H1 (cell line): ENCODE measurements at regions not wholly inside any gene's neighbourhood (a gene's known extent, or its start where the extent isn't known, plus 50 kb on each side); places are given as distances from the start of the nearest gene placed in this dataset.

Experiments
- CTCF ChIA-PET: fragments of 300-600 bp; sonication (Branson Sonifier 250); formaldehyde crosslinking; loops from one replicate; lab custom pipeline; 2021; ENCODE audit not compliant: partially characterized antibody; lab: Charles Lee
- POLR2A ChIA-PET: fragments of 300-600 bp; sonication (Branson Sonifier 250); formaldehyde crosslinking; loops from one replicate; lab custom pipeline; 2021; ENCODE audit warnings: inconsistent platforms; ENCODE audit not compliant: partially characterized antibody; lab: Charles Lee
- DNase-seq, 2 experiments: peaks; one replicate each; pipeline versions ENCODE4 v3.0.0 to v3.0.0-alpha.2; 2010 to 2022; ENCODE audit warnings: low spot score in 2 of 2, low read depth in 1 of 2, mixed read lengths in 1 of 2
- FAIRE-seq: peaks from 2 replicates; lab custom pipeline; 2011; peaks lifted over from hg19 to GRCh38; lab: Jason Lieb, UNC
- H2AFZ ChIP-seq: 2 replicates; pipeline ENCODE4 v1.8.1; 2012; ENCODE audit warnings: low read length, inconsistent platforms
- H2AK5ac ChIP-seq: 2 replicates; pipeline ENCODE4 v1.6.1; 2013; ENCODE audit warnings: low read depth, low read length
- H2BK120ac ChIP-seq: replicated peaks from 2 replicates; pipeline ENCODE3; 2013; ENCODE audit warnings: low read depth, low read length, inconsistent platforms
- H2BK12ac ChIP-seq: 2 replicates; pipeline ENCODE4 v1.6.1; 2013; ENCODE audit warnings: low read depth, low read length
- H2BK15ac ChIP-seq: 2 replicates; pipeline ENCODE4 v1.6.1; 2013; ENCODE audit warnings: low read length
- H2BK20ac ChIP-seq: 2 replicates; pipeline ENCODE4 v1.6.1; 2013; ENCODE audit warnings: low read length
- H2BK5ac ChIP-seq: 2 replicates; pipeline ENCODE4 v1.6.1; 2013; ENCODE audit warnings: low read depth, low read length
- H3K14ac ChIP-seq: 2 replicates; pipeline ENCODE4 v1.6.1; 2013; ENCODE audit warnings: inconsistent platforms; ENCODE audit not compliant: insufficient read length
- H3K18ac ChIP-seq: 2 replicates; pipeline ENCODE4 v1.6.1; 2013; ENCODE audit warnings: low read length; ENCODE audit errors: extremely low read depth
- H3K23ac ChIP-seq: 2 replicates; pipeline ENCODE4 v1.6.1; 2013; ENCODE audit warnings: inconsistent platforms; ENCODE audit not compliant: insufficient read length
- H3K23me2 ChIP-seq: 2 replicates; pipeline ENCODE4 v1.6.1; 2013; ENCODE audit warnings: low read depth, low read length
- H3K27ac ChIP-seq: 2 replicates; pipeline ENCODE4 v1.6.1; 2011; ENCODE audit warnings: low read depth, low read length, inconsistent platforms
- H3K27me3 ChIP-seq, 4 experiments: replicated peaks in 1 of 4; 1 replicate in 1 of 4; 2 replicates in 3 of 4; pipeline versions ENCODE4 v1.6.1 to v1.8.1; 2011 to 2013; ENCODE audit warnings: low read length in 3 of 4, mild to moderate bottlenecking in 3 of 4, inconsistent platforms in 2 of 4, mixed read lengths in 2 of 4, moderate library complexity in 1 of 4; ENCODE audit not compliant: control insufficient read depth in 3 of 4, insufficient read depth in 3 of 4; ENCODE audit errors: extremely low read depth in 1 of 4
- H3K36me3 ChIP-seq, 4 experiments: 2 replicates each; pipeline versions ENCODE4 v1.6.1 to v1.8.1; 2011 to 2013; ENCODE audit warnings: mild to moderate bottlenecking in 4 of 4, low read length in 3 of 4, moderate library complexity in 2 of 4, control low read depth in 1 of 4, inconsistent platforms in 1 of 4; ENCODE audit not compliant: insufficient read depth in 4 of 4, control insufficient read depth in 2 of 4
- H3K4ac ChIP-seq: replicated peaks from 2 replicates; pipeline ENCODE3; 2013; ENCODE audit warnings: low read length, low read depth, mixed read lengths, inconsistent platforms; ENCODE audit not compliant: insufficient read length
- H3K4me1 ChIP-seq, 4 experiments: replicated peaks in 1 of 4; 1 replicate in 1 of 4; 2 replicates in 3 of 4; pipeline versions ENCODE4 v1.6.1 to v1.8.1; 2011 to 2013; ENCODE audit warnings: low read length in 3 of 4, inconsistent platforms in 2 of 4, mixed read lengths in 1 of 4; ENCODE audit not compliant: insufficient read depth in 4 of 4, control insufficient read depth in 3 of 4
- H3K4me2 ChIP-seq, 2 experiments: 2 replicates each; pipeline versions ENCODE4 v1.6.1 to v1.8.1; 2011 to 2013; ENCODE audit warnings: low read depth in 2 of 2, low read length in 2 of 2, control low read depth in 1 of 2, inconsistent platforms in 1 of 2, mild to moderate bottlenecking in 1 of 2; ENCODE audit not compliant: insufficient read depth in 1 of 2
- H3K4me3 ChIP-seq, 4 experiments: fragments of 200-600, 300-600 bp in 1 of 4; sonication (generic), shearing (Covaris generic), sonication (Bioruptor Twin) in 1 of 4; 2 replicates each; pipeline versions ENCODE4 v1.5.1 to v1.8.1; 2011 to 2016; ENCODE audit warnings: low read length in 4 of 4, low read depth in 3 of 4, control low read depth in 2 of 4, inconsistent platforms in 2 of 4, mild to moderate bottlenecking in 2 of 4, mixed read lengths in 1 of 4, moderate library complexity in 1 of 4; ENCODE audit not compliant: insufficient read depth in 2 of 4; ENCODE audit errors: extremely low read depth in 1 of 4
- H3K56ac ChIP-seq: replicated peaks from 2 replicates; pipeline ENCODE3; 2013; ENCODE audit warnings: low read depth, mild to moderate bottlenecking, mixed read lengths, low read length, inconsistent platforms; ENCODE audit not compliant: insufficient read length
- H3K79me1 ChIP-seq: 2 replicates; pipeline ENCODE4 v1.6.1; 2013; ENCODE audit warnings: low read depth, low read length, control low read depth
- H3K79me2 ChIP-seq, 2 experiments: 2 replicates each; pipeline versions ENCODE4 v1.6.1 to v1.8.1; 2012 to 2013; ENCODE audit warnings: low read length in 2 of 2, mild to moderate bottlenecking in 2 of 2, inconsistent platforms in 1 of 2; ENCODE audit not compliant: insufficient read depth in 2 of 2, control insufficient read depth in 1 of 2
- H3K9ac ChIP-seq, 4 experiments: replicated peaks in 1 of 4; 1 replicate in 1 of 4; 2 replicates in 3 of 4; pipeline versions ENCODE4 v1.6.1 to v1.8.1; 2011 to 2013; ENCODE audit warnings: low read depth in 3 of 4, low read length in 3 of 4, control low read depth in 2 of 4, mild to moderate bottlenecking in 2 of 4, moderate library complexity in 2 of 4, inconsistent platforms in 1 of 4; ENCODE audit errors: extremely low read depth in 1 of 4
- H3K9me3 ChIP-seq, 2 experiments: 2 replicates each; pipeline versions ENCODE4 v1.6.1 to v1.8.1; 2012 to 2013; ENCODE audit warnings: mild to moderate bottlenecking in 2 of 2, moderate library complexity in 2 of 2, control low read depth in 1 of 2, inconsistent platforms in 1 of 2, low read depth in 1 of 2, low read length in 1 of 2, mixed read lengths in 1 of 2; ENCODE audit not compliant: insufficient read depth in 2 of 2
- H4K20me1 ChIP-seq, 2 experiments: replicated peaks in 1 of 2; 2 replicates each; pipeline versions ENCODE3 to v1.8.1; 2011 to 2013; ENCODE audit warnings: inconsistent platforms in 2 of 2, low read length in 2 of 2, mild to moderate bottlenecking in 1 of 2; ENCODE audit not compliant: insufficient read depth in 2 of 2, control insufficient read depth in 1 of 2
- H4K5ac ChIP-seq: 2 replicates; pipeline ENCODE4 v1.6.1; 2013; ENCODE audit warnings: low read length, low read depth, mixed read lengths, inconsistent platforms; ENCODE audit not compliant: insufficient read length
- H4K8ac ChIP-seq: 2 replicates; pipeline ENCODE4 v1.8.0; 2013; ENCODE audit warnings: mild to moderate bottlenecking, moderate library complexity, low read length, inconsistent platforms; ENCODE audit not compliant: insufficient read depth; ENCODE audit errors: extremely low read depth
- H4K91ac ChIP-seq: replicated peaks from 2 replicates; pipeline ENCODE3; 2013; ENCODE audit warnings: low read length, mixed read lengths, inconsistent platforms; ENCODE audit not compliant: insufficient read length
- CBX8 ChIP-seq: fragments of 300-800, 300-1000 bp; sonication (generic); IDR thresholded peaks from 2 replicates; pipeline ENCODE4 v1.7.1; 2016; ENCODE audit warnings: low read depth, low read length, borderline replicate concordance
- EP300 ChIP-seq, 2 experiments: IDR thresholded peaks; 1 replicate in 1 of 2; 2 replicates in 1 of 2; pipeline ENCODE4 v1.6.1; 2011 to 2012; ENCODE audit warnings: low read depth in 2 of 2, low read length in 2 of 2, mild to moderate bottlenecking in 2 of 2, borderline replicate concordance in 1 of 2, inconsistent platforms in 1 of 2, moderate library complexity in 1 of 2
- GABPA ChIP-seq: IDR thresholded peaks from 2 replicates; pipeline ENCODE4 v1.6.1; 2011; ENCODE audit warnings: mild to moderate bottlenecking, low read length, moderate library complexity, borderline replicate concordance; ENCODE audit not compliant: insufficient read depth
- GTF2F1 ChIP-seq: IDR thresholded peaks from 2 replicates; pipeline ENCODE4 v1.6.1; 2012; ENCODE audit warnings: low read depth, low read length, improper control_type of control experiment, borderline replicate concordance
- JUND ChIP-seq: IDR thresholded peaks from 2 replicates; pipeline ENCODE4 v1.6.1; 2011; ENCODE audit warnings: mild to moderate bottlenecking, improper control_type of control experiment, low read length
- KDM1A ChIP-seq: fragments of 200-600, 300-600 bp; sonication (generic); IDR thresholded peaks from 2 replicates; pipeline ENCODE4 v1.7.1; 2016; ENCODE audit warnings: mild to moderate bottlenecking, low read length, borderline replicate concordance
- RNF2 ChIP-seq: fragments of 200-900, 300-1000 bp; sonication (generic); IDR thresholded peaks from 2 replicates; pipeline ENCODE4 v1.7.1; 2016; ENCODE audit warnings: borderline replicate concordance, low read depth, mild to moderate bottlenecking, antibody characterized with exemption, low read length; ENCODE audit not compliant: poor library complexity, severe bottlenecking; ENCODE audit errors: missing control alignments
- SRF ChIP-seq: IDR thresholded peaks from 2 replicates; pipeline ENCODE4 v1.6.1; 2011; ENCODE audit warnings: mild to moderate bottlenecking, low read depth, low read length, moderate library complexity
- SUZ12 ChIP-seq: fragments of 200-600 bp; sonication (generic); IDR thresholded peaks from 2 replicates; pipeline ENCODE4 v1.6.1; 2012; ENCODE audit warnings: mild to moderate bottlenecking, inconsistent platforms, low read length, moderate library complexity, mixed read lengths
- TAF1 ChIP-seq: IDR thresholded peaks from 2 replicates; pipeline ENCODE4 v1.6.1; 2011; ENCODE audit warnings: mild to moderate bottlenecking, low read depth, low read length
- WGBS, 2 experiments: shearing (Covaris generic) in 1 of 2; methylation state at CpG; one replicate each; pipeline versions ENCODE4 v1.1.6 to v1.1.7; 2013 to 2015; ENCODE audit warnings: low lambda C conversion rate in 2 of 2, mixed read lengths in 2 of 2, inconsistent platforms in 1 of 2, low coverage in 1 of 2, missing lambda C conversion rate in 1 of 2; ENCODE audit not compliant: insufficient replicate concordance in 2 of 2, insufficient coverage in 1 of 2, insufficient read length in 1 of 2; ENCODE audit errors: extremely low coverage in 1 of 2, missing lambda C conversion rate in 1 of 2; 5-methylcytosine and 5-hydroxymethylcytosine counted together
- TF ChIP-seq, protein P1 (sequence below): IDR thresholded peaks from 2 replicates; pipeline ENCODE4 v1.6.1; 2012; ENCODE audit warnings: low read length, inconsistent platforms

DNA sequence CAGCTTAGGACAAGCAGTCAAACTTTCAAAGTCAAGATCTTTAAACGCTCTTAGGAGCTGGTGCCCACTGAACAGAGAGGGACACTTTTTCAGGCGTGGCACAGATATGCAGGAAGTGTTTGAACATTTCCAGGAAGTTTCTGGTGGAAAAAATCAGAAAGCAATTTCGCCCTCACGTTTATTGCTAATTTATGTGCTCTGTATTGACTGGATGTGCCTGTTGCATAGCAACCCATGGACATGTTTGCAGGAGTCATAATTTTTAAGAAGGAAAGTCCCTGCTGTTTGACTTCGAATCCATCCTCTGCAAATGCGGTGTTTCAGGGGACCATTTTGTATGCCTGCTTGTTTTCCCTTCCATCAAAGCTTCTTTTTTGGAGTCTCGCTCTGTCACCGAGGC lies 239.9 kb upstream of the IRF2BP2 start:
- Histone ChIP-seq H2BK120ac (no peak overlapping the region), H4K5ac (no peak overlapping the region), H3K27me3 (no peaks in the 10 kb centered on the region), H3K4ac (no peak overlapping the region), H3K4me3 (no peak overlapping the region), H2AK5ac (no peak overlapping the region), H3K56ac (no peak overlapping the region), H2AFZ (no peak overlapping the region), H3K79me2 (no peaks in the 10 kb centered on the region), H3K18ac (no peak overlapping the region), H4K20me1 (no peaks in the 10 kb centered on the region), H2BK12ac (no peak overlapping the region), H2BK15ac (no peak overlapping the region), H3K23me2 (no peaks in the 10 kb centered on the region), H3K14ac (no peak overlapping the region), H3K4me2 (no peak overlapping the region), H2BK20ac (no peak overlapping the region), H2BK5ac (no peak overlapping the region; the same call in 1 of the 2 replicates), H3K9me3 (no peaks in the 10 kb centered on the region), H3K4me1 (peaks cover 0 to 7% (median 2%) of the 10 kb centered on the region in 4 experiments; a peak in 3 of 7 replicates), H3K79me1 (no peaks in the 10 kb centered on the region), H4K8ac (no peak overlapping the region), H3K27ac (no peak overlapping the region), H3K23ac (no peak overlapping the region), H4K91ac (no peak overlapping the region), H3K9ac (no peak overlapping the region), H3K36me3 (no peaks in the 10 kb centered on the region)
- 94% methylated on average over 8 of the region's 8 CpGs; no CpG with 5 or more reads in 1 of the 2 experiments for WGBS, 2 experiments
- no peak for FAIRE-seq
- ChIA-PET POLR2A (interaction anchor here (0.6 kb wide), 1 partner anchor 337 kb away, joined by 3 read pairs; no protein-coding TSS in a partner anchor), CTCF (interaction anchor here (1.4 to 2.5 kb wide), 3 partner anchors 9 to 234 kb away, joined by 3 to 6 read pairs (median 5); no protein-coding TSS in a partner anchor)
- DNase-seq = no peak
- no peak for TF ChIP-seq CBX8
- no peak for TF ChIP-seq JUND
- TF ChIP-seq RNF2 = no peak
- TF ChIP-seq KDM1A = no peak
- TF ChIP-seq GABPA = no peak
- no peak for TF ChIP-seq SRF
- no peak for TF ChIP-seq EP300 (IDR thresholded peaks at IDR 0.05; ENCODE audit: borderline replicate concordance in 1 of 2, low read depth in 2 of 2, low read length in 2 of 2)
- TF ChIP-seq, protein P1, sequence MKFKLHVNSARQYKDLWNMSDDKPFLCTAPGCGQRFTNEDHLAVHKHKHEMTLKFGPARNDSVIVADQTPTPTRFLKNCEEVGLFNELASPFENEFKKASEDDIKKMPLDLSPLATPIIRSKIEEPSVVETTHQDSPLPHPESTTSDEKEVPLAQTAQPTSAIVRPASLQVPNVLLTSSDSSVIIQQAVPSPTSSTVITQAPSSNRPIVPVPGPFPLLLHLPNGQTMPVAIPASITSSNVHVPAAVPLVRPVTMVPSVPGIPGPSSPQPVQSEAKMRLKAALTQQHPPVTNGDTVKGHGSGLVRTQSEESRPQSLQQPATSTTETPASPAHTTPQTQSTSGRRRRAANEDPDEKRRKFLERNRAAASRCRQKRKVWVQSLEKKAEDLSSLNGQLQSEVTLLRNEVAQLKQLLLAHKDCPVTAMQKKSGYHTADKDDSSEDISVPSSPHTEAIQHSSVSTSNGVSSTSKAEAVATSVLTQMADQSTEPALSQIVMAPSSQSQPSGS = no peak
- no peak for TF ChIP-seq TAF1
- TF ChIP-seq SUZ12 = no peak
- no peak for TF ChIP-seq GTF2F1
